ENCODE measurements at regions not wholly inside any gene's neighbourhood (a gene's known extent, or its start where the extent isn't known, plus 50 kb on each side); places are given as distances from the start of the nearest gene placed in this dataset.

GRCh38 chr21:31473685-31474345 is 129.8 kb upstream of the TIAM1 start:
- TF ChIP-seq CTCF (IDR thresholded peaks at IDR 0.05) (no peak), POLR2A (IDR thresholded peaks at IDR 0.05) (no peak)
